Keratinocyte (primary cell): ENCODE measurements at regions not wholly inside any gene's neighbourhood (a gene's known extent, or its start where the extent isn't known, plus 50 kb on each side); places are given as distances from the start of the nearest gene placed in this dataset.

Source experiments
- DNase-seq: peaks from one replicate; pipeline ENCODE4 v3.0.0-alpha.2; 2011; ENCODE audit warnings: low read depth, missing footprints, low spot score
- FAIRE-seq: peaks from 2 replicates; lab custom pipeline; 2011; peaks lifted over from hg19 to GRCh38; lab: Jason Lieb, UNC
- H2AFZ ChIP-seq: 2 replicates; pipeline ENCODE4 v1.6.0; 2012; ENCODE audit warnings: low read length, control low read depth, inconsistent platforms; ENCODE audit not compliant: control insufficient read depth
- H3K27ac ChIP-seq: 2 replicates; pipeline ENCODE4 v1.5.1; 2011; ENCODE audit warnings: low read length; ENCODE audit not compliant: control insufficient read depth, insufficient read depth
- H3K27me3 ChIP-seq: 3 replicates; pipeline ENCODE4 v1.6.0; 2011; ENCODE audit warnings: low read length; ENCODE audit not compliant: control insufficient read depth, insufficient read depth; ENCODE audit errors: extremely low read depth
- H3K36me3 ChIP-seq, 2 experiments: 2 replicates in 1 of 2; 3 replicates in 1 of 2; pipeline ENCODE4 v1.5.1; 2011; ENCODE audit warnings: low read length in 2 of 2, mild to moderate bottlenecking in 1 of 2; ENCODE audit not compliant: control insufficient read depth in 2 of 2, insufficient read depth in 2 of 2; ENCODE audit errors: extremely low read depth in 1 of 2
- H3K4me1 ChIP-seq: 3 replicates; pipeline ENCODE4 v1.5.1; 2011; ENCODE audit warnings: low read length; ENCODE audit not compliant: control insufficient read depth, insufficient read depth; ENCODE audit errors: extremely low read depth
- H3K4me2 ChIP-seq: 3 replicates; pipeline ENCODE4 v1.6.0; 2011; ENCODE audit warnings: low read depth, low read length; ENCODE audit not compliant: control insufficient read depth, insufficient read depth; ENCODE audit errors: extremely low read depth
- H3K4me3 ChIP-seq, 3 experiments: fragments of 200-600 bp in 1 of 3; sonication (generic) in 1 of 3; 2 replicates in 2 of 3; 3 replicates in 1 of 3; pipeline ENCODE4 v1.5.1; 2011 to 2016; ENCODE audit warnings: low read length in 3 of 3, mild to moderate bottlenecking in 3 of 3, control low read depth in 2 of 3, inconsistent platforms in 1 of 3, low read depth in 1 of 3, mixed read lengths in 1 of 3, mixed run types in 1 of 3, moderate library complexity in 1 of 3; ENCODE audit not compliant: control insufficient read depth in 2 of 3, insufficient read depth in 2 of 3; ENCODE audit errors: extremely low read depth in 1 of 3
- H3K79me2 ChIP-seq: 2 replicates; pipeline ENCODE4 v1.6.0; 2012; ENCODE audit warnings: low read length; ENCODE audit not compliant: control insufficient read depth, insufficient read depth
- H3K9ac ChIP-seq: 3 replicates; pipeline ENCODE4 v1.6.0; 2011; ENCODE audit warnings: low read length; ENCODE audit not compliant: control insufficient read depth, insufficient read depth; ENCODE audit errors: extremely low read depth
- H3K9me1 ChIP-seq: 3 replicates; pipeline ENCODE4 v1.6.0; 2011; ENCODE audit warnings: low read length; ENCODE audit not compliant: control insufficient read depth, insufficient read depth; ENCODE audit errors: extremely low read depth
- H3K9me3 ChIP-seq: 2 replicates; pipeline ENCODE4 v1.5.1; 2012; ENCODE audit warnings: low read depth, low read length; ENCODE audit not compliant: control insufficient read depth
- H4K20me1 ChIP-seq: 3 replicates; pipeline ENCODE4 v1.6.0; 2011; ENCODE audit warnings: low read length; ENCODE audit not compliant: control insufficient read depth, insufficient read depth; ENCODE audit errors: extremely low read depth
- EZH2 ChIP-seq: IDR thresholded peaks from one replicate; pipeline ENCODE4 v1.6.1; 2012; ENCODE audit warnings: inconsistent platforms, mild to moderate bottlenecking, low read length, moderate library complexity
- dilution Hi-C: fragments of 300-500 bp; cut with MboI; formaldehyde crosslinking; loops from one replicate; pipeline ENCODE4 v1.7.0; 2020; ENCODE audit warnings: low sequenced_read_pairs; ENCODE audit not compliant: extremely low pct_ligation_motif_present
- TF ChIP-seq, protein P1 (sequence below), 3 experiments: IDR thresholded peaks in 1 of 3; conservative IDR thresholded peaks in 1 of 3; optimal IDR thresholded peaks in 1 of 3; 2 replicates in 2 of 3; 3 replicates in 1 of 3; pipeline versions ENCODE3 to v1.5.1; 2011; ENCODE audit warnings: low read length in 3 of 3, mild to moderate bottlenecking in 3 of 3, moderate library complexity in 2 of 3, control low read depth in 1 of 3, inconsistent platforms in 1 of 3; ENCODE audit not compliant: insufficient read depth in 2 of 3; ENCODE audit errors: extremely low read depth in 1 of 3

DNA sequence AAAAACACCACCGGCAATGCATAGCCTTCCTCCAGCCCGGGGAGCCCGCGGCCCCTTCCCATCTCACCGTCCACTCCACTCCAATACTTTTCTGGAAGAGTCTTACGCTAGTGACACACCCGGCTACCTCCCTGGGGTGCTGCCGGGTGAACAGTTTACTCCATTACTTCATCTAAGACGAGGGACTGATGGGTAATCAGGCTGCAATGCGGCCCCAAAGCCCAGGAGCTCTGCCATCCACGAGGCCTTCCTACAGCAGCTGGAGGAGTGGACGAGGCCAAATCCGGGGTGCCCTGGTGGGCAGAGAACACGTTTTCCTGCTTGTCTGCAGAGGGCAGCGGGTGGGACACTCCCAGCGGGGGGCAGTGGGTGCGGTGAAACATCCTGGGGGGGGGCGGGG lies 356.2 kb upstream of the SHH start:
- no peak overlapping the region for H3K4me2 ChIP-seq
- no peaks in the 10 kb centered on the region for H3K9me3 ChIP-seq
- no peaks in the 10 kb centered on the region for H3K27me3 ChIP-seq
- no peak overlapping the region for H3K9ac ChIP-seq
- no peak for FAIRE-seq
- no peaks in the 10 kb centered on the region for H3K9me1 ChIP-seq
- H3K36me3 ChIP-seq: no peaks in the 10 kb centered on the region
- H3K4me3 ChIP-seq: no peak overlapping the region
- H3K79me2 ChIP-seq: no peaks in the 10 kb centered on the region
- dilution Hi-C loops: no loop called here
- no peak overlapping the region for H3K27ac ChIP-seq
- H4K20me1 ChIP-seq: no peaks in the 10 kb centered on the region
- TF ChIP-seq, protein P1, sequence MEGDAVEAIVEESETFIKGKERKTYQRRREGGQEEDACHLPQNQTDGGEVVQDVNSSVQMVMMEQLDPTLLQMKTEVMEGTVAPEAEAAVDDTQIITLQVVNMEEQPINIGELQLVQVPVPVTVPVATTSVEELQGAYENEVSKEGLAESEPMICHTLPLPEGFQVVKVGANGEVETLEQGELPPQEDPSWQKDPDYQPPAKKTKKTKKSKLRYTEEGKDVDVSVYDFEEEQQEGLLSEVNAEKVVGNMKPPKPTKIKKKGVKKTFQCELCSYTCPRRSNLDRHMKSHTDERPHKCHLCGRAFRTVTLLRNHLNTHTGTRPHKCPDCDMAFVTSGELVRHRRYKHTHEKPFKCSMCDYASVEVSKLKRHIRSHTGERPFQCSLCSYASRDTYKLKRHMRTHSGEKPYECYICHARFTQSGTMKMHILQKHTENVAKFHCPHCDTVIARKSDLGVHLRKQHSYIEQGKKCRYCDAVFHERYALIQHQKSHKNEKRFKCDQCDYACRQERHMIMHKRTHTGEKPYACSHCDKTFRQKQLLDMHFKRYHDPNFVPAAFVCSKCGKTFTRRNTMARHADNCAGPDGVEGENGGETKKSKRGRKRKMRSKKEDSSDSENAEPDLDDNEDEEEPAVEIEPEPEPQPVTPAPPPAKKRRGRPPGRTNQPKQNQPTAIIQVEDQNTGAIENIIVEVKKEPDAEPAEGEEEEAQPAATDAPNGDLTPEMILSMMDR (optimal IDR thresholded peaks at IDR 0.05 in 1 of 3, IDR thresholded peaks at IDR 0.05 in 1 of 3, conservative IDR thresholded peaks at IDR 0.05 in 1 of 3; ENCODE audit: extremely low read depth in 1 of 3, insufficient read depth in 2 of 3, low read length in 3 of 3): no peak
- TF ChIP-seq EZH2: no peak
- no peaks in the 10 kb centered on the region for H3K4me1 ChIP-seq
- no peak overlapping the region for H2AFZ ChIP-seq
- DNase-seq: no peak

DNA sequence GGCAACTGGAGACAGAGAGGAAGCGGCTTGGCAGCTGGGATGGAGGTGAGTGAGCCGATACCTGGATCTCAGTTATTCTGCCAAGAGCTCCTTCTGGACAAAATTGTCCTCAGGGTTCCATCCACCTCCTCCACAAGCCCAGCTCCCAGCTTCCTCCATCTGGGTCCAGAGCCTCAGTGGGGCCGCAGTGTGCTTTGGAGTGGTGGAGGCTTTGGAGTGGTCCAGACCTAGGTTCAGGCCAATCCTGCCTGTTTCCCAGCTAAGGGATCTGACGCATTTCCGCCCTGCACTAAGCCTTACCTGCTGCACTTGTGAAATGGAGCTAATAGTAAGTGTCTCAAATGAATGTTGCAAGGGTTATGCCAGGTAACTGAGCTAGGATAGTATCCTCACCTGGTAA lies 355.7 kb upstream of the SHH start:
- Histone ChIP-seq H3K27me3 (no peaks in the 10 kb centered on the region), H3K79me2 (no peaks in the 10 kb centered on the region), H3K4me1 (no peaks in the 10 kb centered on the region), H3K27ac (no peak overlapping the region), H3K4me2 (no peak overlapping the region), H3K9me3 (no peaks in the 10 kb centered on the region), H3K9me1 (no peaks in the 10 kb centered on the region), H4K20me1 (no peaks in the 10 kb centered on the region), H3K9ac (no peak overlapping the region), H2AFZ (no peak overlapping the region), H3K4me3 (no peak overlapping the region), H3K36me3 (no peaks in the 10 kb centered on the region)
- TF ChIP-seq EZH2: no peak
- TF ChIP-seq, protein P1 (optimal IDR thresholded peaks at IDR 0.05 in 1 of 3, IDR thresholded peaks at IDR 0.05 in 1 of 3, conservative IDR thresholded peaks at IDR 0.05 in 1 of 3; ENCODE audit: extremely low read depth in 1 of 3, insufficient read depth in 2 of 3, low read length in 3 of 3): no peak
- DNase-seq (no peak), FAIRE-seq (no peak)
- dilution Hi-C loops: no loop called here
